ENCODE measurements at regions not wholly inside any gene's neighbourhood (a gene's known extent, or its start where the extent isn't known, plus 50 kb on each side); places are given as distances from the start of the nearest gene placed in this dataset.

DNA sequence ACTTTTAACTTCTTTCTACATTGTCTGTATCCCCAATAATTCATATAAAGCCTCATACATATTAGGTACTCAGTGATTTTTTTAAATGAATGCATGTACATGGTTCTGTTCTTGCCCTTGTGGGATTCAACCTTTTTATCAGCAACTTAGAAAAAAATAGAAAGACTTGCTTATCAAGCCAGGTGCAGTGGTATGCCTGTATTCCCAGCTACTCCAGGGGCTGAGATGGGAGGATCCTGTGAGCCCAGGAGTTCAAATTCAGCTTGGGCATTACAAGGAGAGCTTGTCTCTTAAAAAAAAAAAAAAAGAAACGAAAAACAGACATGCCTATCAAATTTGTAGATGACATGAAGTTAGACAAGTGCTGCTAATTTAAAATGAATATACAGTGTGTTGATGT, 54.2 kb upstream of the MYCBP2 start:
- Mint-ChIP-seq H3K27ac (no peak overlapping the region), H3K27me3 (ENCODE audit: insufficient read depth) (no peaks in the 10 kb centered on the region), H3K9me3 (no peaks in the 10 kb centered on the region), H3K4me1 (peaks cover 11% of the 10 kb centered on the region), H3K4me3 (no peak overlapping the region), H3K36me3 (ENCODE audit: low read depth) (no peaks in the 10 kb centered on the region)
- H3K27ac ChIP-seq (ENCODE audit: low read depth, low read length), result no peak overlapping the region
- TF ChIP-seq, protein P1, sequence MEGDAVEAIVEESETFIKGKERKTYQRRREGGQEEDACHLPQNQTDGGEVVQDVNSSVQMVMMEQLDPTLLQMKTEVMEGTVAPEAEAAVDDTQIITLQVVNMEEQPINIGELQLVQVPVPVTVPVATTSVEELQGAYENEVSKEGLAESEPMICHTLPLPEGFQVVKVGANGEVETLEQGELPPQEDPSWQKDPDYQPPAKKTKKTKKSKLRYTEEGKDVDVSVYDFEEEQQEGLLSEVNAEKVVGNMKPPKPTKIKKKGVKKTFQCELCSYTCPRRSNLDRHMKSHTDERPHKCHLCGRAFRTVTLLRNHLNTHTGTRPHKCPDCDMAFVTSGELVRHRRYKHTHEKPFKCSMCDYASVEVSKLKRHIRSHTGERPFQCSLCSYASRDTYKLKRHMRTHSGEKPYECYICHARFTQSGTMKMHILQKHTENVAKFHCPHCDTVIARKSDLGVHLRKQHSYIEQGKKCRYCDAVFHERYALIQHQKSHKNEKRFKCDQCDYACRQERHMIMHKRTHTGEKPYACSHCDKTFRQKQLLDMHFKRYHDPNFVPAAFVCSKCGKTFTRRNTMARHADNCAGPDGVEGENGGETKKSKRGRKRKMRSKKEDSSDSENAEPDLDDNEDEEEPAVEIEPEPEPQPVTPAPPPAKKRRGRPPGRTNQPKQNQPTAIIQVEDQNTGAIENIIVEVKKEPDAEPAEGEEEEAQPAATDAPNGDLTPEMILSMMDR (conservative IDR thresholded peaks at IDR 0.05), result no peak
- H3K4me3 ChIP-seq (ENCODE audit: low read length), result no peak overlapping the region
- 75% methylated on average over 1 of the region's 1 CpG; no CpG with 5 or more reads in 1 of the 2 experiments for WGBS, 2 experiments (ENCODE audit: insufficient coverage in 1 of 2, insufficient read length in 1 of 2)
- H3K27me3 ChIP-seq (ENCODE audit: control insufficient read depth, insufficient read depth, low read length, poor library complexity, severe bottlenecking), result no peaks in the 10 kb centered on the region
- no peak overlapping the region for H3K9ac ChIP-seq (ENCODE audit: extremely low read depth, low read length, poor library complexity, severe bottlenecking)
- no peaks in the 10 kb centered on the region for H3K36me3 ChIP-seq (ENCODE audit: control insufficient read depth, insufficient read depth, low read length)
- no peaks in the 10 kb centered on the region for H3K4me1 ChIP-seq (ENCODE audit: control insufficient read depth, insufficient read depth, low read length)
- no peaks in the 10 kb centered on the region for H3K9me3 ChIP-seq (ENCODE audit: control insufficient read depth, low read length)
- no peak for DNase-seq

DNA sequence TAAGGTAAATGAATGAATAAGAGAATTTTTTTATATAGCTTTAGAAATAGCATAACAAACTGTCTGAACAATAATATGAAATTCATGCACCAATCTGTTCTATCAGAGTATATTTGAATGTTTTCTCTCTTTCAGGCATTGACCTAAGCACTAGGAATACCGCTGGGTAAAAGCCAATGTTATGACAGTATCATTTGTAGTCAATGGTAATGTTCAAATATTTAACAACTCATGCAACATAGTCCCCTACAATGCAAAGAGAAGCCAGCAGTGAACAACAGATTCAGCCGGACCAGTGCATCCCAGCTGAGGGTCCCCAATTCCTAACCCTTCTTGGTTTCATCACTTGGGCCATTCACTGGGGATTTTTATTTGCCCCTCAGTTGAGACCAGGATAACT, 52.6 kb upstream of the MYCBP2 start:
- DNase-seq, result no peak
- H3K4me1 ChIP-seq (ENCODE audit: control insufficient read depth, insufficient read depth, low read length), result no peaks in the 10 kb centered on the region
- Mint-ChIP-seq H3K4me3 (no peak overlapping the region), H3K36me3 (ENCODE audit: low read depth) (no peaks in the 10 kb centered on the region), H3K27ac (no peak overlapping the region), H3K4me1 (peaks cover 16% of the 10 kb centered on the region), H3K9me3 (no peaks in the 10 kb centered on the region), H3K27me3 (ENCODE audit: insufficient read depth) (no peaks in the 10 kb centered on the region)
- H3K27ac ChIP-seq (ENCODE audit: low read depth, low read length), result no peak overlapping the region
- H3K27me3 ChIP-seq (ENCODE audit: control insufficient read depth, insufficient read depth, low read length, poor library complexity, severe bottlenecking), result no peaks in the 10 kb centered on the region
- H3K36me3 ChIP-seq (ENCODE audit: control insufficient read depth, insufficient read depth, low read length), result no peaks in the 10 kb centered on the region
- no peak overlapping the region for H3K4me3 ChIP-seq (ENCODE audit: low read length)
- H3K9me3 ChIP-seq (ENCODE audit: control insufficient read depth, low read length), result no peaks in the 10 kb centered on the region
- H3K9ac ChIP-seq (ENCODE audit: extremely low read depth, low read length, poor library complexity, severe bottlenecking), result no peak overlapping the region
- WGBS, 2 experiments (ENCODE audit: insufficient coverage in 1 of 2, insufficient read length in 1 of 2), result 91 to 95% methylated on average over 1 to 2 of the region's 2 CpGs
- TF ChIP-seq, protein P1 (conservative IDR thresholded peaks at IDR 0.05), result no peak

DNA sequence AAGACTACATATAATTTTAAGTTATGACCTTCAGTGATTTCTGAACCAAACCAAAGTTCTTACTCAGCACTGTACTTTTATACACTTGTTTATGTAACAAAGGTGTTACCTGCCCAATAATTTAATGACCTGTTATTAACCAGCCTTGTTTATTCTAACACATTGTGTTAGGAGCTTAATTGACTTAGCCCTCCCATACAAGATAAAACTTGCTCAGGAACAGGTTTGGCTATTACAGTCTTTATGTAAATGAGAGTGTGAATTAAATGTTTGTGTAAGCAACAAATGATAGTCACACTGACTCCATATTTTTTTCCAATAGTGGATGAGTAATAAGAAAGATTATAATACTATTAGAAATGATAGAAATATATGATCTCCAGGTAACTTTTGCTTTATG, 51.8 kb upstream of the MYCBP2 start:
- H3K4me3 ChIP-seq (ENCODE audit: low read length), result no peak overlapping the region
- H3K27me3 Mint-ChIP-seq (ENCODE audit: insufficient read depth), result no peaks in the 10 kb centered on the region
- TF ChIP-seq, protein P1 (conservative IDR thresholded peaks at IDR 0.05), result no peak

More for the DNA sequence above, 51.8 kb upstream of the MYCBP2 start:
- no peak overlapping the region for H3K9ac ChIP-seq (ENCODE audit: extremely low read depth, low read length, poor library complexity, severe bottlenecking)
- Mint-ChIP-seq H3K9me3 (no peaks in the 10 kb centered on the region), H3K36me3 (ENCODE audit: low read depth) (no peaks in the 10 kb centered on the region), H3K4me3 (no peak overlapping the region), H3K27ac (no peak overlapping the region), H3K4me1 (peaks cover 20% of the 10 kb centered on the region)
- no peaks in the 10 kb centered on the region for H3K36me3 ChIP-seq (ENCODE audit: control insufficient read depth, insufficient read depth, low read length)
- no peak overlapping the region for H3K27ac ChIP-seq (ENCODE audit: low read depth, low read length)
- H3K9me3 ChIP-seq (ENCODE audit: control insufficient read depth, low read length), result no peaks in the 10 kb centered on the region
- no peaks in the 10 kb centered on the region for H3K27me3 ChIP-seq (ENCODE audit: control insufficient read depth, insufficient read depth, low read length, poor library complexity, severe bottlenecking)
- no peaks in the 10 kb centered on the region for H3K4me1 ChIP-seq (ENCODE audit: control insufficient read depth, insufficient read depth, low read length)
- DNase-seq, result no peak

All from endodermal cell (in vitro differentiated cells).